GM23338 (cell line): ENCODE measurements at regions not wholly inside any gene's neighbourhood (a gene's known extent, or its start where the extent isn't known, plus 50 kb on each side); places are given as distances from the start of the nearest gene placed in this dataset.

Experiments used
- ATAC-seq: fragments of 200-7000 bp; cut with Tn5 transposase; 3 replicates; pipeline ENCODE4 v1.9.1; 2020
- DNase-seq: peaks from one replicate; pipeline ENCODE4 v3.0.0-alpha.2; 2015; ENCODE audit warnings: low spot score
- H2AFZ ChIP-seq: fragments of 200-600 bp; sonication (generic); 2 replicates; pipeline ENCODE4 v1.8.0; 2016; ENCODE audit warnings: antibody characterized with exemption, mild to moderate bottlenecking, moderate library complexity
- H3F3A ChIP-seq: fragments of 200-600 bp; sonication (generic); replicated peaks from 2 replicates; pipeline ENCODE4 v1.8.0; 2017; ENCODE audit warnings: antibody characterized with exemption, mixed run types, low read depth
- H3K27ac ChIP-seq: fragments of 200-600 bp; sonication (generic); 2 replicates; pipeline ENCODE4 v1.6.1; 2016; ENCODE audit warnings: low read depth
- H3K27me3 ChIP-seq: fragments of 200-600 bp; sonication (generic); 2 replicates; pipeline ENCODE4 v1.8.0; 2016; ENCODE audit warnings: mild to moderate bottlenecking, mixed run types, moderate library complexity; ENCODE audit not compliant: insufficient read depth
- H3K36me3 ChIP-seq: fragments of 200-600 bp; sonication (generic); 2 replicates; pipeline ENCODE4 v1.8.0; 2016; ENCODE audit warnings: mild to moderate bottlenecking; ENCODE audit not compliant: insufficient read depth
- H3K4me1 ChIP-seq: fragments of 200-600 bp; sonication (generic); 2 replicates; pipeline ENCODE4 v1.8.0; 2016; ENCODE audit warnings: mild to moderate bottlenecking, moderate library complexity; ENCODE audit not compliant: insufficient read depth
- H3K4me2 ChIP-seq: fragments of 200-600 bp; sonication (generic); 2 replicates; pipeline ENCODE4 v1.7.1; 2017; ENCODE audit warnings: mixed run types
- H3K4me3 ChIP-seq: fragments of 200-600 bp; sonication (generic); 2 replicates; pipeline ENCODE4 v1.6.1; 2016; ENCODE audit warnings: mixed run types
- H3K79me2 ChIP-seq: fragments of 200-600 bp; sonication (generic); replicated peaks from 2 replicates; pipeline ENCODE4 v1.8.0; 2017; ENCODE audit warnings: mild to moderate bottlenecking; ENCODE audit not compliant: insufficient read depth
- H3K9me2 ChIP-seq: fragments of 200-600 bp; sonication (generic); 2 replicates; pipeline ENCODE4 v1.8.0; 2017; ENCODE audit not compliant: insufficient read depth
- H4K20me1 ChIP-seq: fragments of 200-600 bp; sonication (generic); replicated peaks from 2 replicates; pipeline ENCODE4 v1.8.0; 2017; ENCODE audit warnings: mild to moderate bottlenecking; ENCODE audit not compliant: insufficient read depth
- H3K27ac Mint-ChIP-seq: 2 replicates; pipeline ENCODE4 v1.8.0; 2020; ENCODE audit warnings: inconsistent platforms, mild to moderate bottlenecking, moderate library complexity, mixed read lengths
- H3K27me3 Mint-ChIP-seq: 3 replicates; pipeline ENCODE4 v1.8.0; 2022; ENCODE audit warnings: low read depth, mild to moderate bottlenecking, moderate library complexity, mixed read lengths, inconsistent platforms; ENCODE audit not compliant: insufficient read depth, poor library complexity
- H3K36me3 Mint-ChIP-seq: 3 replicates; pipeline ENCODE4 v1.8.0; 2021; ENCODE audit warnings: low read depth, mild to moderate bottlenecking, inconsistent platforms, moderate library complexity, mixed read lengths
- H3K4me1 Mint-ChIP-seq: 3 replicates; pipeline ENCODE4 v1.8.0; 2020; ENCODE audit warnings: mild to moderate bottlenecking, inconsistent platforms, mixed read lengths
- H3K4me3 Mint-ChIP-seq: 3 replicates; pipeline ENCODE4 v1.8.0; 2021; ENCODE audit warnings: moderate library complexity, mild to moderate bottlenecking, inconsistent platforms, mixed read lengths
- H3K9me3 Mint-ChIP-seq: 3 replicates; pipeline ENCODE4 v1.8.0; 2020; ENCODE audit warnings: moderate library complexity, mild to moderate bottlenecking, inconsistent platforms, mixed read lengths
- CREB1 ChIP-seq: fragments of 250-450 bp; sonication (Bioruptor Pico); IDR thresholded peaks from 2 replicates; pipeline ENCODE4 v1.5.0; 2020; ENCODE audit warnings: low read depth, mild to moderate bottlenecking, moderate library complexity
- CTCF ChIP-seq, 2 experiments: fragments of 200-600 bp in 1 of 2; sonication (generic) in 1 of 2; conservative IDR thresholded peaks; 2 replicates each; pipeline versions ENCODE4 v1.5.1 to v1.6.1; 2016 to 2017; ENCODE audit warnings: antibody characterized with exemption in 2 of 2, low read depth in 2 of 2, mild to moderate bottlenecking in 2 of 2, moderate library complexity in 1 of 2
- ETS1 ChIP-seq: IDR thresholded peaks from 2 replicates; pipeline ENCODE4 v1.6.1; 2016; ENCODE audit warnings: antibody characterized with exemption
- EZH2 ChIP-seq: fragments of 200-600 bp; sonication (generic); IDR thresholded peaks from one replicate; pipeline ENCODE4 v1.8.0; 2017; ENCODE audit warnings: antibody characterized with exemption, mild to moderate bottlenecking, low read depth; ENCODE audit not compliant: unreplicated experiment
- EZH2phosphoT487 ChIP-seq: fragments of 200-600 bp; sonication (generic); IDR thresholded peaks from one replicate; pipeline ENCODE4 v1.8.1; 2018; ENCODE audit warnings: antibody characterized with exemption; ENCODE audit not compliant: unreplicated experiment
- JUNB ChIP-seq: IDR thresholded peaks from one replicate; pipeline ENCODE4 v1.6.1; 2016; ENCODE audit warnings: antibody characterized with exemption; ENCODE audit not compliant: unreplicated experiment
- NANOG ChIP-seq: IDR thresholded peaks from 2 replicates; pipeline ENCODE4 v1.6.1; 2016; ENCODE audit warnings: antibody characterized with exemption, borderline replicate concordance
- POLR2AphosphoS5 ChIP-seq: IDR thresholded peaks from 2 replicates; pipeline ENCODE4 v1.6.1; 2016; ENCODE audit warnings: antibody characterized with exemption, low read depth
- REST ChIP-seq: IDR thresholded peaks from one replicate; pipeline ENCODE4 v1.6.1; 2018; ENCODE audit warnings: antibody characterized with exemption; ENCODE audit not compliant: unreplicated experiment
- STAT1 ChIP-seq: IDR thresholded peaks from one replicate; pipeline ENCODE4 v1.6.1; 2016; ENCODE audit warnings: antibody characterized with exemption; ENCODE audit not compliant: unreplicated experiment
- ZNF331 ChIP-seq: fragments of 250-450 bp; sonication (Bioruptor Pico); IDR thresholded peaks from 2 replicates; pipeline ENCODE4 v1.5.0; 2020; ENCODE audit warnings: low read depth, mild to moderate bottlenecking, moderate library complexity
- ZNF462 ChIP-seq: fragments of 250-450 bp; sonication (Bioruptor Pico); IDR thresholded peaks from 2 replicates; pipeline ENCODE4 v1.5.0; 2020; ENCODE audit warnings: mild to moderate bottlenecking, moderate library complexity

GRCh38 chr1:60431593-60431992 is 358.0 kb upstream of the C1orf87 start (continued):
- TF ChIP-seq ZNF462 (CRISPR knock-in tag) (no peak), JUNB (no peak), ETS1 (no peak)

- ATAC-seq: no peak
- Histone ChIP-seq H4K20me1 (no peaks in the 10 kb centered on the region), H3K79me2 (no peaks in the 10 kb centered on the region), H3K4me2 (no peak overlapping the region), H3K36me3 (no peaks in the 10 kb centered on the region), H3K27me3 (no peaks in the 10 kb centered on the region), H3K4me3 (no peak overlapping the region), H2AFZ (no peak overlapping the region), H3K4me1 (no peaks in the 10 kb centered on the region), H3F3A (no peaks in the 10 kb centered on the region), H3K27ac (no peak overlapping the region), H3K9me2 (peaks cover 3% of the 10 kb centered on the region; the same call in 1 of the 2 replicates)
- no peaks in the 10 kb centered on the region for H3K27me3 Mint-ChIP-seq
- DNase-seq: no peak
- H3K4me1 Mint-ChIP-seq: 0 out of 3 replicates have a peak, but pooled peaks cover 2% of the 10 kb centered on the region
- H3K36me3 Mint-ChIP-seq: peaks cover 20% of the 10 kb centered on the region
- H3K9me3 Mint-ChIP-seq: peaks cover 22% of the 10 kb centered on the region
- H3K4me3 Mint-ChIP-seq: no peak overlapping the region
- no peak overlapping the region for H3K27ac Mint-ChIP-seq
- TF ChIP-seq REST: no peak
- TF ChIP-seq STAT1: no peak
- no peak for TF ChIP-seq ETS1
- TF ChIP-seq NANOG: no peak
- no peak for TF ChIP-seq POLR2AphosphoS5
- TF ChIP-seq JUNB: no peak
- TF ChIP-seq ZNF331 (CRISPR knock-in tag): no peak
- no peak for TF ChIP-seq EZH2phosphoT487
- TF ChIP-seq CTCF (conservative IDR thresholded peaks at IDR 0.05; ENCODE audit: low read depth in 2 of 2): no peak
- TF ChIP-seq EZH2: no peak
- TF ChIP-seq CREB1 (CRISPR knock-in tag): no peak
These were observed 356.8 kb upstream of the C1orf87 start for GRCh38 chr1:60430375-60430774.
